ENCODE measurements at regions not wholly inside any gene's neighbourhood (a gene's known extent, or its start where the extent isn't known, plus 50 kb on each side); places are given as distances from the start of the nearest gene placed in this dataset.
A peak's percentile ranks its signal among the peaks of the same experiment; 100 is the strongest.

- Histone ChIP-seq H2AFZ (no peak overlapping the region), H3K36me3 (ENCODE audit: insufficient read depth) (peaks cover 5% of the 10 kb centered on the region; the same call in 1 of the 2 replicates), H3K4me1 (ENCODE audit: insufficient read depth) (no peaks in the 10 kb centered on the region), H3K9me2 (ENCODE audit: insufficient read depth) (no peaks in the 10 kb centered on the region), H3K4me3 (no peak overlapping the region), H3K27me3 (ENCODE audit: insufficient read depth) (no peaks in the 10 kb centered on the region), H4K20me1 (replicated peaks; ENCODE audit: insufficient read depth) (peaks cover 26% of the 10 kb centered on the region), H3F3A (replicated peaks; ENCODE audit: low read depth) (no peaks in the 10 kb centered on the region), H3K79me2 (replicated peaks; ENCODE audit: insufficient read depth) (peaks cover 58% of the 10 kb centered on the region), H3K4me2 (no peak overlapping the region), H3K27ac (ENCODE audit: low read depth) (peak overlapping the region; percentile 71; the same call in 1 of the 2 replicates)
- no peak for TF ChIP-seq POLR2AphosphoS5 (IDR thresholded peaks at IDR 0.05; ENCODE audit: low read depth)
- no peak for TF ChIP-seq ZNF331 (CRISPR knock-in tag; IDR thresholded peaks at IDR 0.05; ENCODE audit: low read depth)
- no peak for TF ChIP-seq JUNB (IDR thresholded peaks at IDR 0.05; ENCODE audit: unreplicated experiment)
- no peak for TF ChIP-seq CREB1 (CRISPR knock-in tag; IDR thresholded peaks at IDR 0.05; ENCODE audit: low read depth)
- no peak for TF ChIP-seq CTCF (conservative IDR thresholded peaks at IDR 0.05; ENCODE audit: low read depth in 2 of 2)
- no peak for TF ChIP-seq ZNF114 (CRISPR knock-in tag; IDR thresholded peaks at IDR 0.05)
- TF ChIP-seq EZH2phosphoT487 (IDR thresholded peaks at IDR 0.05; ENCODE audit: unreplicated experiment), result no peak
- TF ChIP-seq ZNF462 (CRISPR knock-in tag; IDR thresholded peaks at IDR 0.05), result no peak
- TF ChIP-seq ETS1 (IDR thresholded peaks at IDR 0.05), result no peak
- no peak for TF ChIP-seq NANOG (IDR thresholded peaks at IDR 0.05; ENCODE audit: borderline replicate concordance)
- no peak for TF ChIP-seq EZH2 (IDR thresholded peaks at IDR 0.05; ENCODE audit: low read depth, unreplicated experiment)
- TF ChIP-seq REST (IDR thresholded peaks at IDR 0.05; ENCODE audit: unreplicated experiment), result no peak
- no peak for TF ChIP-seq STAT1 (IDR thresholded peaks at IDR 0.05; ENCODE audit: unreplicated experiment)
- Mint-ChIP-seq H3K9me3 (no peaks in the 10 kb centered on the region), H3K27me3 (ENCODE audit: insufficient read depth, low read depth, poor library complexity) (no peaks in the 10 kb centered on the region), H3K27ac (no peak overlapping the region), H3K4me1 (no peaks in the 10 kb centered on the region), H3K36me3 (ENCODE audit: low read depth) (peaks cover 24% of the 10 kb centered on the region; the same call in 2 of the 3 replicates), H3K4me3 (no peak overlapping the region)
- ATAC-seq (no peak), DNase-seq (ENCODE audit: low spot score) (no peak)
Measured at GRCh38 chr11:17150521-17150920, 57.3 kb downstream of the PIK3C2A start.
